Endodermal cell (in vitro differentiated cells): ENCODE measurements at regions not wholly inside any gene's neighbourhood (a gene's known extent, or its start where the extent isn't known, plus 50 kb on each side); places are given as distances from the start of the nearest gene placed in this dataset.

ENCODE experiments used
- DNase-seq: peaks from one replicate; pipeline ENCODE4 v3.0.0-alpha.2; 2017
- H3K27ac ChIP-seq: 2 replicates; pipeline ENCODE4 v1.5.1; 2013; ENCODE audit warnings: mild to moderate bottlenecking, low read depth, low read length, moderate library complexity
- H3K27me3 ChIP-seq: 2 replicates; pipeline ENCODE4 v1.6.1; 2013; ENCODE audit warnings: mild to moderate bottlenecking, low read length, moderate library complexity; ENCODE audit not compliant: insufficient read depth, control insufficient read depth, poor library complexity, severe bottlenecking
- H3K36me3 ChIP-seq: 2 replicates; pipeline ENCODE4 v1.7.0; 2013; ENCODE audit warnings: mild to moderate bottlenecking, low read length, moderate library complexity; ENCODE audit not compliant: control insufficient read depth, insufficient read depth
- H3K4me1 ChIP-seq: one replicate; pipeline ENCODE4 v1.7.0; 2013; ENCODE audit warnings: low read length; ENCODE audit not compliant: control insufficient read depth, insufficient read depth
- H3K4me3 ChIP-seq: 2 replicates; pipeline ENCODE4 v1.5.1; 2013; ENCODE audit warnings: mild to moderate bottlenecking, low read length, moderate library complexity
- H3K9ac ChIP-seq: 2 replicates; pipeline ENCODE4 v1.6.1; 2013; ENCODE audit warnings: mild to moderate bottlenecking, low read length, moderate library complexity; ENCODE audit not compliant: poor library complexity, severe bottlenecking; ENCODE audit errors: extremely low read depth
- H3K9me3 ChIP-seq: 2 replicates; pipeline ENCODE4 v1.6.1; 2013; ENCODE audit warnings: mild to moderate bottlenecking, low read length, moderate library complexity; ENCODE audit not compliant: control insufficient read depth
- H3K27ac Mint-ChIP-seq: 2 replicates; pipeline ENCODE4 v1.8.0; 2020; ENCODE audit warnings: mixed read lengths
- H3K27me3 Mint-ChIP-seq: 2 replicates; pipeline ENCODE4 v1.8.0; 2021; ENCODE audit warnings: mild to moderate bottlenecking, mixed read lengths; ENCODE audit not compliant: insufficient read depth
- H3K36me3 Mint-ChIP-seq: 2 replicates; pipeline ENCODE4 v1.8.0; 2020; ENCODE audit warnings: low read depth, mixed read lengths
- H3K4me1 Mint-ChIP-seq: 2 replicates; pipeline ENCODE4 v1.8.0; 2020; ENCODE audit warnings: mixed read lengths
- H3K4me3 Mint-ChIP-seq: 2 replicates; pipeline ENCODE4 v1.8.0; 2020; ENCODE audit warnings: mild to moderate bottlenecking, moderate library complexity, mixed read lengths
- H3K9me3 Mint-ChIP-seq: 2 replicates; pipeline ENCODE4 v1.8.0; 2020; ENCODE audit warnings: mild to moderate bottlenecking, mixed read lengths
- CTCF ChIP-seq: fragments of 200-600 bp; sonication (generic); conservative IDR thresholded peaks from 2 replicates; pipeline ENCODE4 v1.5.0; 2021; ENCODE audit warnings: antibody characterized with exemption, mild to moderate bottlenecking
- WGBS, 2 experiments: methylation state at CpG; one replicate each; pipeline versions ENCODE4 v1.1.5 to v1.1.7; 2013; ENCODE audit warnings: missing lambda C conversion rate in 2 of 2, mixed read lengths in 1 of 2; ENCODE audit not compliant: insufficient coverage in 1 of 2, insufficient read length in 1 of 2; 5-methylcytosine and 5-hydroxymethylcytosine counted together

GRCh38 chr9:120212853-120213200, 367.1 kb downstream of the CDK5RAP2 start:
- WGBS, 2 experiments: 81 to 83% methylated on average over 5 of the region's 5 CpGs
- Mint-ChIP-seq H3K36me3 (no peaks in the 10 kb centered on the region), H3K4me3 (no peak overlapping the region), H3K9me3 (no peaks in the 10 kb centered on the region), H3K27me3 (peaks cover 7% of the 10 kb centered on the region), H3K4me1 (no peaks in the 10 kb centered on the region), H3K27ac (no peak overlapping the region)
- DNase-seq: no peak
- no peaks in the 10 kb centered on the region for H3K4me1 ChIP-seq
- H3K27me3 ChIP-seq: no peaks in the 10 kb centered on the region
- no peak overlapping the region for H3K4me3 ChIP-seq
- no peak overlapping the region for H3K9ac ChIP-seq
- no peaks in the 10 kb centered on the region for H3K36me3 ChIP-seq
- no peak for TF ChIP-seq CTCF
- H3K9me3 ChIP-seq: no peaks in the 10 kb centered on the region
- no peak overlapping the region for H3K27ac ChIP-seq

- Histone ChIP-seq H3K9me3 (no peaks in the 10 kb centered on the region), H3K4me3 (no peak overlapping the region), H3K36me3 (no peaks in the 10 kb centered on the region), H3K4me1 (no peaks in the 10 kb centered on the region), H3K9ac (no peak overlapping the region), H3K27me3 (no peaks in the 10 kb centered on the region), H3K27ac (no peak overlapping the region)
- H3K9me3 Mint-ChIP-seq: no peaks in the 10 kb centered on the region
- no peak overlapping the region for H3K27ac Mint-ChIP-seq
- H3K36me3 Mint-ChIP-seq: no peaks in the 10 kb centered on the region
- DNase-seq: no peak
- TF ChIP-seq CTCF: no peak
- H3K4me1 Mint-ChIP-seq: no peaks in the 10 kb centered on the region
- 90% methylated on average over 2 of the region's 2 CpGs; no CpG with 5 or more reads in 1 of the 2 experiments for WGBS, 2 experiments
- peaks cover 7% of the 10 kb centered on the region for H3K27me3 Mint-ChIP-seq
- H3K4me3 Mint-ChIP-seq: no peak overlapping the region
Measured at GRCh38 chr9:120212153-120212852, 367.7 kb downstream of the CDK5RAP2 start.

GRCh38 chr9:120210274-120210673, 369.7 kb downstream of the CDK5RAP2 start:
- Histone ChIP-seq H3K4me1 (no peaks in the 10 kb centered on the region), H3K36me3 (no peaks in the 10 kb centered on the region), H3K9me3 (no peaks in the 10 kb centered on the region), H3K27me3 (no peaks in the 10 kb centered on the region), H3K9ac (no peak overlapping the region), H3K4me3 (no peak overlapping the region), H3K27ac (no peak overlapping the region)
- Mint-ChIP-seq H3K27me3 (peaks cover 7% of the 10 kb centered on the region), H3K4me1 (no peaks in the 10 kb centered on the region), H3K9me3 (no peaks in the 10 kb centered on the region), H3K36me3 (no peaks in the 10 kb centered on the region), H3K4me3 (no peak overlapping the region), H3K27ac (no peak overlapping the region)
- no peak for DNase-seq
- TF ChIP-seq CTCF: no peak
- WGBS, 2 experiments: 85 to 89% methylated on average over 2 to 4 of the region's 4 CpGs
